Jurkat, Clone E6-1 (cell line): ENCODE measurements at regions not wholly inside any gene's neighbourhood (a gene's known extent, or its start where the extent isn't known, plus 50 kb on each side); places are given as distances from the start of the nearest gene placed in this dataset.

Experiments
- DNase-seq: peaks from one replicate; pipeline ENCODE4 v3.0.0-alpha.2; 2011; ENCODE audit warnings: low read depth, low spot score
- H3K4me3 ChIP-seq: 2 replicates; pipeline ENCODE4 v1.5.1; 2011; ENCODE audit warnings: mild to moderate bottlenecking, low read length, control low read depth, moderate library complexity

- H3K4me3 ChIP-seq, result no peak overlapping the region
Observed at GRCh38 chr7:155211173-155211572, 86.5 kb upstream of the INSIG1 start.

DNA sequence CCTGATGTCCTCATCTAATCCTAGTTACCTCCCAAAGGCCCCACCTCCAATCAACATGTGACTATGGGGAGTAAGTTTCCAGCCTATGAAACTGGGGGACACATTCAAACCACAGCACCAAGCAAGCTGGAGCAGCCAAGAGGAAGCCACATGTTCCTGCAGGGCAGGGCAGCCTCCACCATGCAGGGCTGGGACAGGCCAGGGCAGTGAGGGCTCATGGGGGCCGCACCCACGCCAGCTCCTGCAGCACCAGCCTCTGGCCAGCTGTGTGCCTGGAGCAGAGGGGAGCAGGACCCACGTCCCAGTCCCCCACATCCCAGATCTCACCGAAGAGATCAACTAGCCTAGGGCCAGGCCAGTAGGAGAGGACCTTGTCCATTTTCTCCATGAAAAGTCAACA is 85.9 kb upstream of the INSIG1 start:
- no peak overlapping the region for H3K4me3 ChIP-seq
- no peak for DNase-seq

More at GRCh38 chr7:155211173-155211572, 86.5 kb upstream of the INSIG1 start:
- DNase-seq, result no peak

DNA sequence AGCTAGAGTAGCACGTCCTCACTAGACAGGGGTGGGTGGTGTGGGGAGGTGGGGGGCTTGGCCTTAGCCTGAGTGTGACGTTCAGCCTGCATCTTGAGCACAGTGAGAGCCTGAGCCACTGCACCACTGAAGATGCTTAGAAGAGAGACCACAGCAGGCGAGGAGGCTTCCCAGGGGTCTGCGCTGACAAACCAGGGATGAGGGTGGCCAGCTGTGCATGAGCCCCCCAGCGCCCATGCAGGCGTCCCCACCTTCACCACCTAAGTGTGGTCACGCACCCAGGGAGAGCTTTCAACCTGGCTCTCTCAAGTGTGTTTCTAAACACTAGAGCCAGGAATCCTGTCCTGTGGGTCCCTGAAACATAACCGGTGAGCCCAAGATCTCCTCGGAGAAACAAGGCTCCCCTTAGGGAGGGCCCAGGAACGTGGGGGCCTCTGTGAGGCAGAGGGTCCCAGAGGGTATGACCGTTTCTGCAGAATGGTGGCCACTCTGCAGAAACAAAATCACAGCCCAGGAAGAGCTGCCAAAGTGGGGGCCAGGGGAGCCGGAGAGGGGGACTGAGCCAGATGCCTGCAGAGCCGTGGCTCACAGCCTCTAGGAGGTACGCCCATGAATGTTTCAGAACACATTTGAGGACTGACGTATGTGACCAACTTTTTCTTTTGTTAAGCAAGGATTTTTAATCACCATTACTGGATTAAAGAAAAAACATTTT is 85.2 kb upstream of the INSIG1 start:
- DNase-seq, result no peak
- no peak overlapping the region for H3K4me3 ChIP-seq

DNA sequence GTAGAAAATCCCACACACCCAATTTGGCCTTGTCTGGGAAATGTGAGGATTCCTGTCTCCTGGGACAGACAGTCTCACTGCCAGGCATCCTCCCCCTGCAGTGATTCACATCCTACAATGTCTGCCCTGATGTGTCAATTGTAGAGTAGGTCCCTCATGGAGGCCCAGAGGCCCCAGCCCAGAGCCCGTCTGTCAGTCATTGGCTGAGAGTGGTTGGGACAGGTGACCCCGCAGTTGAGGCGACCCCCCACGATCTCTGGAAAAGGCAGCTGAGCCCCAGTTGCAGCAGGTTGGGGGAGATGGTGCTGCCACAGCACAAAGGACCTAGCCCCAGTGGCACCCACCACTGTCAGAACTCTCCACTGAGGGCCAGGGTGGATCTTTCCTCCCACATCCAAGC is 84.3 kb upstream of the INSIG1 start:
- H3K4me3 ChIP-seq, result no peak overlapping the region
- DNase-seq, result no peak

- H3K4me3 ChIP-seq, result no peak overlapping the region
- DNase-seq, result no peak
Observed at GRCh38 chr7:155213955-155214740, 83.5 kb upstream of the INSIG1 start.

DNA sequence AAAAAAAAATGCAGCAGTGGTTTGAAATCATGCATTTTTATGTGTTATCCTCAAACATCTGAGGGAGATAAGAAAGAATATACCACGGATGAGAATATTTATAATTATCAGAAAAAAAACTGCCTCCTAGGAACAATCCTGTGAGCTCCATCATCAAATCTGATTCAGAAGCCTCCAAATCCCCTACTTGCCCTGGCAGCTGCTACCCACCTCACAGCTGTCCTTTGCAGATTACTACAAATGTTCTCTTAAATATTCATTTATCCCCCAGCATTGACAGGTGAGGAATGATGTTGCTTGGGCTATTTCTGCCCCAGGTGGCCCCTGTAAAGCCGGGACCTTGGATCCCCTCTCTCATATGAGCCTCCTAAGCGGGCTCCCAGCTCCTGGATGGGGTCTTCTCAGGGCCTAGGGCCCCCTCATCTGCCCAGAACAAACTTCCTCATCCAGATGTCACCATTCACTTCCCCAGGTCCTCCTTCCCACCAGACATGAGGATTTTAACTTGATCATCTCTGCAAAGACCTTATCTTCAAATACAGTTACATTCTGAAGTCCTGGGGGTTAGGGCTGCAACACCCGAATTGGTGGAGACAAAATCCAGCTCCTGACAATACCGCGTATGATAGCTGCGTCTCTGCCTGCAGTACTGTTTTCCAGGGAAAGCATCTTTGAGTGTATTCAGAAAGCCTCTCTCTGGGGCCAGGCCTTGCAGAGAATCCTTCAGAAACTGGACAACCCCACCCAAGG is 81.9 kb upstream of the INSIG1 start:
- no peak overlapping the region for H3K4me3 ChIP-seq
- no peak for DNase-seq

DNA sequence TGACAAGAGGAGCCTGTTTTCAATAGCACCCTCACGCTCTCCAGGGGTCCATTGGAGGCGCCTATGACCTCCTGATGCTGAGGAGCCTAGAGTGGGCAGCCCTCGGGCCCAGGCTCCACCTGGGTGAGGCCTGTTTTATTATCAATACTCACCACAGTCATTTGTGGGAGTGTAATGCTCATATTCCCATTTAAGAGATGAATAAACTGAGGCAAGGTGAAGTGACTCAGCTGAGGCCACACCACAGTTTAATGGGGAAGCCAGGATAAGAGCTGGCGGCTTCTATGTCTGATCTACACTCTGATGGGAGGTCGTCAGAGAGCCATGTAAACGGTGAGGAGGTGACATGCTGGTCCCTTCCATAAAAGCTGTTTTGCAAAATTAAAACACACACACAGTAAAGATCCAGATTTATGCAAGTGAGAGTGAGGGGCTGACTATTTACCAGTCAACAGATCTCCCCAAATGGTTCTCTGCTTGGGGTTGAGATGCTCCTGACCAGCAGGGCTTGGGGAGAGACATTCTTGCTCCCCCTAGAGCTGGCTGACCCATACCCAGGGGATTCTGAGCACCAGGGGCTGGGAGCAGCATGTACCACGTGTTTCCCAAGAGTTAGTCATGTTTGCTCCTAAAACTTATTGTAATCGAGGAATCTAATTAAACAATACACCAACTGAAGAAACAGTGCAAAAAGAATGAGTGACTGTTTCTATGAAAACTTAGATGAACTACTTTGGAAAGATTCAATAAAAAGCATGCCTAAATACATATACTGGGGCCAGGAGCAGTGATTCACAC is 81.0 kb upstream of the INSIG1 start:
- no peak for DNase-seq
- H3K4me3 ChIP-seq, result no peak overlapping the region

- DNase-seq, result no peak
- H3K4me3 ChIP-seq, result no peak overlapping the region
Observed at GRCh38 chr7:155217634-155218033, 80.0 kb upstream of the INSIG1 start.

DNA sequence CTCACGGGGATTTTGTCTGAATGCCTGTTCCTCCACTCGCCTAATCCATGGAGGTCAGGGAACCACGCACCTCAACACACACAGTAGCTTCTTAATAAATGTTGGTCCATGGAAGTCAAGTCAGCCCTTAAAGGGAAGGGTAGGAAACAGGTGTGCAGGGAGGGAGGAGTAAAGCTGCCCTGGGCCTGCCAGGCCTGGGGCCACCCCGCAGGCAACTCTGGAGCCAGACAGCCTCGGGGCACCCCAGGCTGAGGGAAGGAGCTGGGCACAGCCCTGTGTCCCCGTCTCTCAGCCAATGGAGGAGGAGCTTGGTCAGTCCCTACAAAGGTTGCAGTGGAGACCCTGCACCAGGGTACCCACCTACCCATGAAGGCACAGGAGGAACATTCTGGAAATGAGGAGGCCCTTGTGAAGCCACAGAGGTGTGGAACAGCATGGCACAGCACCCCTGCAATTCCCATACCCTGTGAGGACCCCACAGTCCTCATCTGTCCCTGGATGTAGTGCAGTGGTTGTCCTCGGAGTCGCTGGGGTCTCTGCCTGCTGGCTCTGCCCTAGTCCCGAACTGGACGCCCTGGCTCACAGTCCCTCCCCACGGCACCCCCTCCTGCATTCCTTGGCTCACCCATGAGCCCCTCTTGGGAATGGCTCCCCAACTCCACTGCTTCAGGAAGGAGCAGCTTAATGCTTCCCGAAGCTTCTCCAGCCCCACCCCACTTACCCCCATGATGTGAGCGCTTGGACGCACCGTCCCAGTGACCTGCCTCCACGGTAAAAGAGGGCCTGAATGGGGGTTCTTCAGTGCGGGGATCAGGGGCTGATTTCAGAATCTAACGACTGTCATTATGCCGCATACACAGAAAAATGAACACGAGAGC is 79.2 kb upstream of the INSIG1 start:
- DNase-seq, result no peak
- no peak overlapping the region for H3K4me3 ChIP-seq

DNA sequence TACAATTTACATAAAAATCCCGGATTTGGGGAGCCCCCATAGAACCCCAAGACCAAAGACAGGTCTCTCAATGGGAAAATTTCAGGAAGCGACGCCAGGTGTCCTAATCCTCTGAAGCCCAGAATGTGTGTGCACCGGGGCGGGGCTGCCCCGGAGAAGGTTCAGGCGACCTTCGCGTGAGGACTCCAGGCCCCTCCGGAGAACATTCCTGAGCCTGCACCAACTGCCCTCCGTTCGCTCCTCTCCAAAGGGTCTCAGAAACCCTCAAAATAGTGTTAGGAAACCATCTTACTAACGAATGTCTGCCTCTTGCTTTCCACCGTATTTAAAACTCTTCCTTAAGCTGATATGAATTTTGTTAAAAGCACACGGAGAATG is 78.5 kb upstream of the INSIG1 start:
- H3K4me3 ChIP-seq, result no peak overlapping the region
- no peak for DNase-seq

GRCh38 chr7:155219947-155220769 is 77.5 kb upstream of the INSIG1 start:
- no peak overlapping the region for H3K4me3 ChIP-seq
- no peak for DNase-seq

DNA sequence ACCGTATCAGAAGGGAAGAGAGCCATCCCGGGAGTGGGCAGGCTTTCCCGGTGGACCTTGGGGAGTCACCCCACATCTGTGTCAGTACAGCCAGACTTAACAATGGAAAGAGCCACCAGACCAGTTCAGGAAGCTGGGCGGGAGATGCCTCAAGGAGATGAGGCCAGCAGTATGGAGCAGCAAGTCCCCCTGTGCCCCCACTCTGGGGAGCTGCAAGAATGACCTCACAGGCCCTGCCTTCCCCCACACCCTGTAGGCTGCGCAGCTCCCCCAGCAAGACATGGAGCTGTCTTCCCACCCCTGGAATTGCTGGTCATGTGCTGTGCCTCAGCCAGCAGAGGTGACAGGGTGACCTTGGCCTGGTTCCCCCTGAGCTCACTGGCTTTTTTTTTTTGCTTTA is 76.8 kb upstream of the INSIG1 start:
- no peak for DNase-seq
- H3K4me3 ChIP-seq, result no peak overlapping the region

DNA sequence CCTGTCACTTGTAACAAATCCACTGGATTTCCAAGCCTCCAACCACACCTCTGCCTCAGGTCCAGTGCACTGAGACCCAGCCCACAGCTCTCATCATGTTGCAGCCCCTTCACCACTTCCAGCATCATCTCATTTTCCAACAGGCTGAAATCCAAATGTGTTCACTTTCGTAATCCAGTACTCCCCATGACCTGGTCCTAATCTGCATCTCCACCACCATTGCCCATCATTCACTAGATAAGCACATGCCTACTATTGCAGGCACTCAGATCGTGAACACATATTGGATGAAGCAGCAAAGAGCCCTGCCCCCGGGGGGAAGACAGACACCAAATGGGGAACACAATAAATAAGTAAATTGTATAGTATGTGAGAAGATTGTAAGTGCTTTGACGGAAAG is 76.1 kb upstream of the INSIG1 start:
- no peak overlapping the region for H3K4me3 ChIP-seq
- DNase-seq, result no peak

- no peak overlapping the region for H3K4me3 ChIP-seq
- no peak for DNase-seq
Observed at GRCh38 chr7:155222061-155222460, 75.6 kb upstream of the INSIG1 start.

DNA sequence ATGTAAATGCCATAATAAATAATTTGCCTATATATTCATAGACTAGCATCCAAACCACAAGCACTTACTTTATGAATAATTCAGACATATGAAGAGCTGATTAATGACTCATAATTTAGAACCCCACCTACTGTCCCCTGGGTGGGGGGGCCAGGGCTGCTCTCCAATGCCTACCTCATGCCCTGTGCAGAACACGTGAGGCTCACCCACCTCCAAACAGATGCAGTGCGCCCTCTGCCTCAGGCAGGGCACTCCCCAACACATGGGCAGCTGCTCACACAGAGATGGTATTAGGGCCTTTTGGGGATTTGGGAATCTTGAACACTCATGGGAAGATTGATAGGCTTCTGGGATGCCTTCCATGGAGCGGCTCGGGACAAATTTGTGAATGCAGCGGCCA is 75.1 kb upstream of the INSIG1 start:
- H3K4me3 ChIP-seq, result no peak overlapping the region
- DNase-seq, result no peak

DNA sequence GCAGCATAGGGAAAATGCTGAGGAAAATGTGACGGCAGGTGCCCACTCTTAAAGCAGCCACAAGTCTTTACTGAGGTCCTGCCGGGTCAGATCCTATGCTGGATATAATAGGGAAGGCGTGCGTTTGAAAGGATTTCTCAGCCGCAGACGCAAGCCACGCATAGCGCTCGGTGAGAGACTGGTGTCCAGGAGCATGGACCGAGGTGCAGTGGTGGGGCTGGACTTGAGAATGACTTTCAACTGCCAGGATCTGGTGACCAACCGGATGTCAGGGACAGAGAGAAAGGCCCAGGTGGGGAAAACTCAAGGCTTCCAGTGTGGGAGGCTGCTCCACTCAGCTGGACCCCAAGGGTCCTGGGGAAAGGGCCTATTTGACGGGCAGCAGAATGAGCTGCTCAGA is 74.7 kb upstream of the INSIG1 start:
- H3K4me3 ChIP-seq, result no peak overlapping the region
- no peak for DNase-seq

DNA sequence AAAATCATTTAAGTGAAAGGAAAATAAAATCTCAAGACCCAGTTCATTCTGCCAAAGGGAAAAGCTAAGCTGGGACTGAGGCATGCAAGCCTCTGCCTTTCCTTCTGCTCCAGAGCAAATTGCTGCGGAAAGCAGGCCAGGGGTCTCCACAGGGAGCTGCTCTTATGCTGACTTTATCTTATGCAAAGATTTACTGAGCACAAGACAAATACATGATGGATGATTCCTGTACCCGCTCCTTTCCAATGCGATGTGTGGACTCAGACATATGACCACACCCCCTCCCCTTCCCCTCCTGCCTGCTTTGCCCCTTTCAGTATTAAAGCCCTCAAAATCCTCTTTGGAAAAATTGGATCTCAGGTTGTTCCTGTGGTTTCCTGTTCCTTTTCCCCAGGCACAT is 74.2 kb upstream of the INSIG1 start:
- DNase-seq, result no peak
- no peak overlapping the region for H3K4me3 ChIP-seq
